Muscle layer of duodenum (tissue), 2 donors: ENCODE measurements at regions not wholly inside any gene's neighbourhood (a gene's known extent, or its start where the extent isn't known, plus 50 kb on each side); places are given as distances from the start of the nearest gene placed in this dataset.

Experiments used
- H3K27ac ChIP-seq: one replicate; pipeline ENCODE4 v1.7.0; 2013; ENCODE audit warnings: mild to moderate bottlenecking, low read length
- H3K27me3 ChIP-seq: one replicate; pipeline ENCODE4 v1.7.0; 2013; ENCODE audit warnings: low read depth, mild to moderate bottlenecking, control low read depth, low read length
- H3K36me3 ChIP-seq, 2 donors: one replicate each; pipeline ENCODE4 v1.7.0; 2013; ENCODE audit warnings: low read length in 2 of 2, control low read depth in 1 of 2, mild to moderate bottlenecking in 1 of 2; ENCODE audit not compliant: insufficient read depth in 2 of 2, control insufficient read depth in 1 of 2
- H3K4me1 ChIP-seq, 2 donors: one replicate each; pipeline ENCODE4 v1.7.0; 2013; ENCODE audit warnings: low read length in 2 of 2, mild to moderate bottlenecking in 2 of 2, control low read depth in 1 of 2, moderate library complexity in 1 of 2; ENCODE audit not compliant: insufficient read depth in 2 of 2, control insufficient read depth in 1 of 2
- H3K4me3 ChIP-seq, 2 donors: one replicate each; pipeline ENCODE4 v1.7.0; 2013; ENCODE audit warnings: low read length in 2 of 2, low read depth in 1 of 2, mild to moderate bottlenecking in 1 of 2
- H3K9me3 ChIP-seq, 2 donors: one replicate each; pipeline ENCODE4 v1.7.0; 2013; ENCODE audit warnings: low read length in 2 of 2, control low read depth in 1 of 2, mild to moderate bottlenecking in 1 of 2; ENCODE audit not compliant: control insufficient read depth in 1 of 2
- donor health status: healthy.

GRCh38 chr12:114860969-114861368 lies 177.0 kb upstream of the TBX3 start:
- Histone ChIP-seq H3K27me3 (no peaks in the 10 kb centered on the region), H3K27ac (no peak overlapping the region), H3K9me3 (peaks cover 0 to 6% of the 10 kb centered on the region in 2 donors), H3K4me3 (no peak overlapping the region), H3K4me1 (peaks cover 0 to 4% of the 10 kb centered on the region in 2 donors), H3K36me3 (no peaks in the 10 kb centered on the region)

- Histone ChIP-seq H3K36me3 (no peaks in the 10 kb centered on the region), H3K9me3 (peaks cover 0 to 6% of the 10 kb centered on the region in 2 donors), H3K27ac (no peak overlapping the region), H3K27me3 (no peaks in the 10 kb centered on the region), H3K4me1 (no peaks in the 10 kb centered on the region), H3K4me3 (no peak overlapping the region)
These were observed 174.6 kb upstream of the TBX3 start for GRCh38 chr12:114858388-114859146.

GRCh38 chr12:114855678-114856077 lies 171.7 kb upstream of the TBX3 start:
- Histone ChIP-seq H3K36me3 (no peaks in the 10 kb centered on the region), H3K27ac (no peak overlapping the region), H3K27me3 (no peaks in the 10 kb centered on the region), H3K9me3 (no peaks in the 10 kb centered on the region), H3K4me1 (no peaks in the 10 kb centered on the region), H3K4me3 (no peak overlapping the region)

- Histone ChIP-seq H3K27ac (no peak overlapping the region), H3K4me1 (no peaks in the 10 kb centered on the region), H3K27me3 (no peaks in the 10 kb centered on the region), H3K36me3 (no peaks in the 10 kb centered on the region), H3K4me3 (no peak overlapping the region), H3K9me3 (no peaks in the 10 kb centered on the region)
These were observed 169.1 kb upstream of the TBX3 start for GRCh38 chr12:114852976-114853529.

GRCh38 chr12:114851981-114852380 lies 168.0 kb upstream of the TBX3 start:
- H3K4me3 ChIP-seq = no peak overlapping the region
- H3K4me1 ChIP-seq = no peaks in the 10 kb centered on the region
- no peak overlapping the region for H3K27ac ChIP-seq
- H3K27me3 ChIP-seq = no peaks in the 10 kb centered on the region
- no peaks in the 10 kb centered on the region for H3K36me3 ChIP-seq
- H3K9me3 ChIP-seq = no peaks in the 10 kb centered on the region

- no peak overlapping the region for H3K4me3 ChIP-seq
- no peak overlapping the region for H3K27ac ChIP-seq
- H3K27me3 ChIP-seq = no peaks in the 10 kb centered on the region
- no peaks in the 10 kb centered on the region for H3K9me3 ChIP-seq
- H3K36me3 ChIP-seq = no peaks in the 10 kb centered on the region
- no peaks in the 10 kb centered on the region for H3K4me1 ChIP-seq
These were observed 166.8 kb upstream of the TBX3 start for GRCh38 chr12:114850661-114851275.

- no peak overlapping the region for H3K4me3 ChIP-seq
- no peaks in the 10 kb centered on the region for H3K27me3 ChIP-seq
- no peaks in the 10 kb centered on the region for H3K36me3 ChIP-seq
- no peak overlapping the region for H3K27ac ChIP-seq
- H3K9me3 ChIP-seq = no peaks in the 10 kb centered on the region
- no peaks in the 10 kb centered on the region for H3K4me1 ChIP-seq
These were observed 164.7 kb upstream of the TBX3 start for GRCh38 chr12:114848666-114849065.

GRCh38 chr12:114847441-114848035 lies 163.6 kb upstream of the TBX3 start:
- Histone ChIP-seq H3K27me3 (no peaks in the 10 kb centered on the region), H3K27ac (no peak overlapping the region), H3K4me3 (no peak overlapping the region)

GRCh38 chr12:114846771-114847170 lies 162.8 kb upstream of the TBX3 start:
- H3K27ac ChIP-seq = no peak overlapping the region
- no peaks in the 10 kb centered on the region for H3K4me1 ChIP-seq
- H3K4me3 ChIP-seq = no peak overlapping the region
- H3K27me3 ChIP-seq = no peaks in the 10 kb centered on the region
- no peaks in the 10 kb centered on the region for H3K9me3 ChIP-seq
- H3K36me3 ChIP-seq = no peaks in the 10 kb centered on the region

More at GRCh38 chr12:114847441-114848035, 163.6 kb upstream of the TBX3 start:
- H3K9me3 ChIP-seq = no peaks in the 10 kb centered on the region
- H3K4me1 ChIP-seq = no peaks in the 10 kb centered on the region
- no peaks in the 10 kb centered on the region for H3K36me3 ChIP-seq

- Histone ChIP-seq H3K36me3 (no peaks in the 10 kb centered on the region), H3K9me3 (no peaks in the 10 kb centered on the region), H3K27me3 (no peaks in the 10 kb centered on the region), H3K27ac (no peak overlapping the region), H3K4me3 (no peak overlapping the region), H3K4me1 (no peaks in the 10 kb centered on the region)
These were observed 157.7 kb upstream of the TBX3 start for GRCh38 chr12:114841557-114842251.

GRCh38 chr12:114838480-114838879 lies 154.5 kb upstream of the TBX3 start:
- no peaks in the 10 kb centered on the region for H3K4me1 ChIP-seq
- no peaks in the 10 kb centered on the region for H3K27me3 ChIP-seq
- H3K4me3 ChIP-seq = no peak overlapping the region
- no peaks in the 10 kb centered on the region for H3K36me3 ChIP-seq
- peaks cover 0 to 7% of the 10 kb centered on the region in 2 donors for H3K9me3 ChIP-seq
- no peak overlapping the region for H3K27ac ChIP-seq
